ENCODE measurements at regions not wholly inside any gene's neighbourhood (a gene's known extent, or its start where the extent isn't known, plus 50 kb on each side); places are given as distances from the start of the nearest gene placed in this dataset.

- Histone ChIP-seq H3K4me1 (replicated peaks in 1 of 2; ENCODE audit: control insufficient read depth in 2 of 2, insufficient read depth in 2 of 2, low read length in 2 of 2) (no peaks in the 10 kb centered on the region), H3K9me1 (ENCODE audit: control insufficient read depth, insufficient read depth, low read length) (no peaks in the 10 kb centered on the region), H3K4me2 (ENCODE audit: insufficient read depth, low read length) (no peak overlapping the region), H3K79me2 (ENCODE audit: control insufficient read depth, insufficient read depth, low read length) (no peaks in the 10 kb centered on the region), H3K9me3 (replicated peaks; ENCODE audit: control insufficient read depth, insufficient read depth, low read depth, low read length) (no peaks in the 10 kb centered on the region), H3K27ac (ENCODE audit: extremely low read depth, low read depth, low read length) (no peak overlapping the region), H3K27me3 (ENCODE audit: control insufficient read depth in 2 of 2, insufficient read depth in 2 of 2, low read length in 2 of 2) (no peaks in the 10 kb centered on the region), H3K36me3 (ENCODE audit: control insufficient read depth, insufficient read depth, low read length) (no peaks in the 10 kb centered on the region), H2AFZ (ENCODE audit: low read depth, low read length) (no peak overlapping the region), H4K20me1 (replicated peaks; ENCODE audit: control insufficient read depth, insufficient read depth, low read length) (no peaks in the 10 kb centered on the region), H3K9ac (ENCODE audit: insufficient read depth in 1 of 2, low read depth in 2 of 2, low read length in 2 of 2) (no peak overlapping the region), H3K4me3 (no peak overlapping the region)
- in situ Hi-C loops (cut with MboI) (no loop called here), intact Hi-C loops (cut with micrococcal nuclease) (no loop called here)
- no peak for FAIRE-seq
- no peak for TF ChIP-seq U2AF2 (optimal IDR thresholded peaks at IDR 0.05; ENCODE audit: low read depth, low read length)
- CTCF ChIA-PET (ENCODE audit: low intra/inter-chr PET ratio) = no interaction called here
- ATAC-seq = no peak
- 0% methylated on average over 3 of the region's 3 CpGs for WGBS (ENCODE audit: insufficient coverage, low coverage, missing lambda C conversion rate)
- POLR2A ChIA-PET = no interaction called here
- BruUV-seq (replicated peaks) = no TSS peak
- no peak for DNase-seq (ENCODE audit: extremely low read depth in 1 of 4, low spot score in 3 of 4)
Measured at GRCh38 chr6:73962884-73963283, 266.9 kb downstream of the CD109 start.

- no peak for ATAC-seq
- in situ Hi-C loops (cut with MboI) = no loop called here
- POLR2A ChIA-PET = no interaction called here
- TF ChIP-seq CBX8 (IDR thresholded peaks at IDR 0.05; ENCODE audit: borderline replicate concordance, extremely low read depth, low read depth, low read length, poor library complexity, severe bottlenecking) (no peak), ZNF551 (CRISPR knock-in tag; IDR thresholded peaks at IDR 0.05) (no peak), REST (IDR thresholded peaks at IDR 0.05; ENCODE audit: borderline replicate concordance) (no peak), REST (CRISPR knock-in tag; IDR thresholded peaks at IDR 0.05; ENCODE audit: low read depth) (no peak), RBM39 (optimal IDR thresholded peaks at IDR 0.05; ENCODE audit: low read depth, low read length) (no peak), PCBP2 (IDR thresholded peaks at IDR 0.05; ENCODE audit: low read depth, low read length, poor library complexity, severe bottlenecking) (no peak), SMAD3 (CRISPR knock-in tag; conservative IDR thresholded peaks at IDR 0.05) (no peak)
Measured at GRCh38 chr6:73956305-73956704, 260.3 kb downstream of the CD109 start.

More at GRCh38 chr6:73956305-73956704, 260.3 kb downstream of the CD109 start:
- H3K27ac ChIP-seq (ENCODE audit: extremely low read depth, low read depth, low read length) = no peak overlapping the region
- DNase-seq (ENCODE audit: extremely low read depth in 1 of 4, low spot score in 3 of 4) = no peak
- H3K79me2 ChIP-seq (ENCODE audit: control insufficient read depth, insufficient read depth, low read length) = no peaks in the 10 kb centered on the region
- intact Hi-C loops (cut with micrococcal nuclease) = no loop called here
- no peak for FAIRE-seq
- BruUV-seq (replicated peaks) = no TSS peak
- WGBS (ENCODE audit: insufficient coverage, low coverage, missing lambda C conversion rate) = 0% methylated on average over 1 of the region's 1 CpG
- H2AFZ ChIP-seq (ENCODE audit: low read depth, low read length) = no peak overlapping the region
- no peaks in the 10 kb centered on the region for H3K36me3 ChIP-seq (ENCODE audit: control insufficient read depth, insufficient read depth, low read length)
- no peaks in the 10 kb centered on the region for H3K9me3 ChIP-seq (replicated peaks; ENCODE audit: control insufficient read depth, insufficient read depth, low read depth, low read length)
- no peaks in the 10 kb centered on the region for H3K9me1 ChIP-seq (ENCODE audit: control insufficient read depth, insufficient read depth, low read length)
- no peaks in the 10 kb centered on the region for H3K27me3 ChIP-seq (ENCODE audit: control insufficient read depth in 2 of 2, insufficient read depth in 2 of 2, low read length in 2 of 2)
- H3K9ac ChIP-seq (ENCODE audit: insufficient read depth in 1 of 2, low read depth in 2 of 2, low read length in 2 of 2) = no peak overlapping the region
- H4K20me1 ChIP-seq (replicated peaks; ENCODE audit: control insufficient read depth, insufficient read depth, low read length) = no peaks in the 10 kb centered on the region
- no peaks in the 10 kb centered on the region for H3K4me1 ChIP-seq (replicated peaks in 1 of 2; ENCODE audit: control insufficient read depth in 2 of 2, insufficient read depth in 2 of 2, low read length in 2 of 2)
- H3K4me2 ChIP-seq (ENCODE audit: insufficient read depth, low read length) = no peak overlapping the region
- H3K4me3 ChIP-seq = no peak overlapping the region
- CTCF ChIA-PET (ENCODE audit: low intra/inter-chr PET ratio) = no interaction called here

All from K562 (cell line).